BJ (cell line): ENCODE measurements at regions not wholly inside any gene's neighbourhood (a gene's known extent, or its start where the extent isn't known, plus 50 kb on each side); places are given as distances from the start of the nearest gene placed in this dataset.

Experiments
- CTCF ChIA-PET: fragments of 350-600 bp; formaldehyde crosslinking; extraction: SDS; loops from one replicate; lab custom pipeline; 2021; ENCODE audit warnings: antibody characterized with exemption, inconsistent platforms; lab: Yijun Ruan, JAX
- POLR2A ChIA-PET: fragments of 300-600 bp; sonication (Branson Sonifier 250); formaldehyde crosslinking; extraction: SDS; loops from one replicate; lab custom pipeline; 2021; ENCODE audit warnings: antibody characterized with exemption; lab: Charles Lee
- DNase-seq: peaks from one replicate; pipeline ENCODE4 v3.0.0-alpha.2; 2011; ENCODE audit warnings: low read depth
- H3K27me3 ChIP-seq: 2 replicates; pipeline ENCODE4 v1.6.0; 2011; ENCODE audit warnings: low read length; ENCODE audit not compliant: control insufficient read depth, insufficient read depth
- H3K36me3 ChIP-seq: 2 replicates; pipeline ENCODE4 v1.5.1; 2011; ENCODE audit warnings: low read length; ENCODE audit not compliant: control insufficient read depth, insufficient read depth
- H3K4me3 ChIP-seq: 2 replicates; pipeline ENCODE4 v1.5.1; 2011; ENCODE audit warnings: low read depth, mild to moderate bottlenecking, control low read depth, low read length
- CTCF ChIP-seq: IDR thresholded peaks from 2 replicates; pipeline ENCODE4 v1.5.1; 2011; ENCODE audit warnings: low read depth, mild to moderate bottlenecking, control low read depth, inconsistent platforms, low read length, moderate library complexity; ENCODE audit not compliant: insufficient read depth

GRCh38 chr9:2924380-2924768, 80.5 kb upstream of the PUM3 start:
- DNase-seq = no peak
- Histone ChIP-seq H3K4me3 (no peak overlapping the region), H3K27me3 (no peaks in the 10 kb centered on the region; the same call in 1 of the 2 replicates), H3K36me3 (no peaks in the 10 kb centered on the region)
- CTCF ChIA-PET = no interaction called here
- TF ChIP-seq CTCF = no peak
- POLR2A ChIA-PET = no interaction called here

- TF ChIP-seq CTCF = no peak
- no peak for DNase-seq
- no peaks in the 10 kb centered on the region for H3K36me3 ChIP-seq
- ChIA-PET POLR2A (no interaction called here), CTCF (no interaction called here)
- no peak overlapping the region for H3K4me3 ChIP-seq
- H3K27me3 ChIP-seq = no peaks in the 10 kb centered on the region; the same call in 1 of the 2 replicates
These were observed 80.0 kb upstream of the PUM3 start for GRCh38 chr9:2923766-2924379.

- ChIA-PET CTCF (interaction anchor here (1.2 kb wide), 1 partner anchor 9 kb away, joined by 3 read pairs; no protein-coding TSS in a partner anchor), POLR2A (no interaction called here)
- Histone ChIP-seq H3K36me3 (no peaks in the 10 kb centered on the region), H3K4me3 (no peak overlapping the region), H3K27me3 (no peaks in the 10 kb centered on the region; the same call in 1 of the 2 replicates)
- no peak for DNase-seq
- TF ChIP-seq CTCF = no peak
These were observed 75.5 kb upstream of the PUM3 start for GRCh38 chr9:2919347-2919746.

GRCh38 chr9:2916382-2916985, 72.6 kb upstream of the PUM3 start:
- no peak for TF ChIP-seq CTCF
- H3K4me3 ChIP-seq = no peak overlapping the region
- H3K36me3 ChIP-seq = no peaks in the 10 kb centered on the region
- no peaks in the 10 kb centered on the region; the same call in 1 of the 2 replicates for H3K27me3 ChIP-seq
- no peak for DNase-seq
- ChIA-PET CTCF (interaction anchor here (0.7 kb wide), 1 partner anchor 817 kb away, joined by 4 read pairs; no protein-coding TSS in a partner anchor), POLR2A (interaction anchor here (0.6 kb wide), 1 partner anchor 72 kb away, joined by 12 read pairs; the partner anchor contains the start of gene PUM3)

- no peak for TF ChIP-seq CTCF
- Histone ChIP-seq H3K36me3 (no peaks in the 10 kb centered on the region), H3K4me3 (no peak overlapping the region), H3K27me3 (no peaks in the 10 kb centered on the region)
- POLR2A ChIA-PET = interaction anchor here (0.7 kb wide), 1 partner anchor 1245 kb away, joined by 3 read pairs; no protein-coding TSS in a partner anchor
- DNase-seq = no peak
- CTCF ChIA-PET = no interaction called here
These were observed 69.1 kb upstream of the PUM3 start for GRCh38 chr9:2913026-2913425.
